IMR-90 (cell line): ENCODE measurements at regions not wholly inside any gene's neighbourhood (a gene's known extent, or its start where the extent isn't known, plus 50 kb on each side); places are given as distances from the start of the nearest gene placed in this dataset.

Experiments used
- BHLHE40 ChIP-seq: fragments of 150-350 bp; IDR thresholded peaks from 2 replicates; pipeline ENCODE4 v1.6.1; 2016; ENCODE audit warnings: mild to moderate bottlenecking, low read depth, low read length
- CEBPB ChIP-seq: IDR thresholded peaks from 2 replicates; pipeline ENCODE4 v1.6.1; 2012; ENCODE audit warnings: low read depth, low read length, improper control_type of control experiment
- CTCF ChIP-seq: conservative IDR thresholded peaks from 2 replicates; pipeline ENCODE4 v1.5.1; 2012; ENCODE audit warnings: mild to moderate bottlenecking, low read depth, low read length, improper control_type of control experiment

- TF ChIP-seq CTCF = no peak
- no peak for TF ChIP-seq BHLHE40
- TF ChIP-seq CEBPB = no peak
Measured at GRCh38 chr1:181894439-181894859, 167.1 kb downstream of the ZNF648 start.
